ENCODE measurements at regions not wholly inside any gene's neighbourhood (a gene's known extent, or its start where the extent isn't known, plus 50 kb on each side); places are given as distances from the start of the nearest gene placed in this dataset.

DNA sequence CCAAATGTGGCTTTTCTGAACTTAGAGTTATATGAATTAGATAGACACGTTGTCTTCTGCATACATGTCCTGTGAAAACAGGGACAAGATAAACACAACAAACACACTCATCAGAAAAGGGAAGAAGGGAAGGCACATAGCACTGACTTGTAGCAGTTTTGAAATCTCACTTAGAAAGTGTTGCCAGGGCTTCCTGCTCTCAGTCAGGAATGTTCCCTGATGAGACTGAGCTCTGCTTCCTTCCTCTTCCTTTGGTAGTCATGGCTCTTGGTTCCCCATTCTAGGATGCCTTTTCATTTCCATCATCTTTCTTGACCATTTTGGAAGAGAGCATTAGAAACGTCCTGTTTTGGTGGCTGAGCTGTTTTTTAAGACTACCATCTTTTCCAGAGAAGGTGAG is 233.8 kb upstream of the LYZL1 start:
- TF ChIP-seq, protein P1, sequence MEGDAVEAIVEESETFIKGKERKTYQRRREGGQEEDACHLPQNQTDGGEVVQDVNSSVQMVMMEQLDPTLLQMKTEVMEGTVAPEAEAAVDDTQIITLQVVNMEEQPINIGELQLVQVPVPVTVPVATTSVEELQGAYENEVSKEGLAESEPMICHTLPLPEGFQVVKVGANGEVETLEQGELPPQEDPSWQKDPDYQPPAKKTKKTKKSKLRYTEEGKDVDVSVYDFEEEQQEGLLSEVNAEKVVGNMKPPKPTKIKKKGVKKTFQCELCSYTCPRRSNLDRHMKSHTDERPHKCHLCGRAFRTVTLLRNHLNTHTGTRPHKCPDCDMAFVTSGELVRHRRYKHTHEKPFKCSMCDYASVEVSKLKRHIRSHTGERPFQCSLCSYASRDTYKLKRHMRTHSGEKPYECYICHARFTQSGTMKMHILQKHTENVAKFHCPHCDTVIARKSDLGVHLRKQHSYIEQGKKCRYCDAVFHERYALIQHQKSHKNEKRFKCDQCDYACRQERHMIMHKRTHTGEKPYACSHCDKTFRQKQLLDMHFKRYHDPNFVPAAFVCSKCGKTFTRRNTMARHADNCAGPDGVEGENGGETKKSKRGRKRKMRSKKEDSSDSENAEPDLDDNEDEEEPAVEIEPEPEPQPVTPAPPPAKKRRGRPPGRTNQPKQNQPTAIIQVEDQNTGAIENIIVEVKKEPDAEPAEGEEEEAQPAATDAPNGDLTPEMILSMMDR (IDR thresholded peaks at IDR 0.05), result no peak
- TF ChIP-seq POLR2AphosphoS5 (IDR thresholded peaks at IDR 0.05), result no peak
- no peak for TF ChIP-seq POLR2A (IDR thresholded peaks at IDR 0.05)
